ENCODE measurements at regions not wholly inside any gene's neighbourhood (a gene's known extent, or its start where the extent isn't known, plus 50 kb on each side); places are given as distances from the start of the nearest gene placed in this dataset.

GRCh38 chr2:8219631-8220355, 462.1 kb upstream of the ID2 start:
- Histone ChIP-seq H3K79me2 (no peaks in the 10 kb centered on the region), H3K36me3 (ENCODE audit: control insufficient read depth, insufficient read depth, low read length) (no peaks in the 10 kb centered on the region), H3K9me3 (ENCODE audit: control insufficient read depth, low read length) (no peaks in the 10 kb centered on the region), H3K27me3 (ENCODE audit: control insufficient read depth, insufficient read depth, low read length) (no peaks in the 10 kb centered on the region), H3K4me3 (ENCODE audit: low read depth, low read length) (no peak overlapping the region), H3K27ac (no peak overlapping the region), H3K4me2 (ENCODE audit: low read length) (no peak overlapping the region), H3K4me1 (no peaks in the 10 kb centered on the region), H2AFZ (no peak overlapping the region), H3K9ac (no peak overlapping the region)
- no peak for TF ChIP-seq CTCF (IDR thresholded peaks at IDR 0.05)

- no peaks in the 10 kb centered on the region for H3K36me3 ChIP-seq (ENCODE audit: control insufficient read depth, insufficient read depth, low read length)
- no peaks in the 10 kb centered on the region for H3K4me1 ChIP-seq
- H3K4me3 ChIP-seq (ENCODE audit: low read depth, low read length) = no peak overlapping the region
- no peaks in the 10 kb centered on the region for H3K9me3 ChIP-seq (ENCODE audit: control insufficient read depth, low read length)
- no peak for TF ChIP-seq CTCF (IDR thresholded peaks at IDR 0.05)
- H3K9ac ChIP-seq = no peak overlapping the region
- H3K27me3 ChIP-seq (ENCODE audit: control insufficient read depth, insufficient read depth, low read length) = no peaks in the 10 kb centered on the region
- no peak overlapping the region for H3K27ac ChIP-seq
- H2AFZ ChIP-seq = no peak overlapping the region
- H3K79me2 ChIP-seq = no peaks in the 10 kb centered on the region
- no peak overlapping the region for H3K4me2 ChIP-seq (ENCODE audit: low read length)
These were observed 458.7 kb upstream of the ID2 start for GRCh38 chr2:8222979-8223694.

- TF ChIP-seq CTCF (IDR thresholded peaks at IDR 0.05) = no peak
- H3K27me3 ChIP-seq (ENCODE audit: control insufficient read depth, insufficient read depth, low read length) = no peaks in the 10 kb centered on the region
- H3K36me3 ChIP-seq (ENCODE audit: control insufficient read depth, insufficient read depth, low read length) = no peaks in the 10 kb centered on the region
- no peak overlapping the region for H3K27ac ChIP-seq
- no peak overlapping the region for H3K4me3 ChIP-seq (ENCODE audit: low read depth, low read length)
- no peak overlapping the region for H3K4me2 ChIP-seq (ENCODE audit: low read length)
- no peak overlapping the region for H3K9ac ChIP-seq
- H3K9me3 ChIP-seq (ENCODE audit: control insufficient read depth, low read length) = no peaks in the 10 kb centered on the region
- no peaks in the 10 kb centered on the region for H3K4me1 ChIP-seq
- no peak overlapping the region for H2AFZ ChIP-seq
- no peaks in the 10 kb centered on the region for H3K79me2 ChIP-seq
These were observed 458.0 kb upstream of the ID2 start for GRCh38 chr2:8223695-8224346.

- TF ChIP-seq CTCF (IDR thresholded peaks at IDR 0.05) = no peak
- no peaks in the 10 kb centered on the region for H3K27me3 ChIP-seq (ENCODE audit: control insufficient read depth, insufficient read depth, low read length)
- H3K9ac ChIP-seq = no peak overlapping the region
- H3K79me2 ChIP-seq = no peaks in the 10 kb centered on the region
- H3K9me3 ChIP-seq (ENCODE audit: control insufficient read depth, low read length) = no peaks in the 10 kb centered on the region
- H3K4me1 ChIP-seq = no peaks in the 10 kb centered on the region
- H3K4me2 ChIP-seq (ENCODE audit: low read length) = no peak overlapping the region
- no peak overlapping the region for H3K27ac ChIP-seq
- H3K36me3 ChIP-seq (ENCODE audit: control insufficient read depth, insufficient read depth, low read length) = no peaks in the 10 kb centered on the region
- H2AFZ ChIP-seq = no peak overlapping the region
- H3K4me3 ChIP-seq (ENCODE audit: low read depth, low read length) = no peak overlapping the region
These were observed 457.3 kb upstream of the ID2 start for GRCh38 chr2:8224347-8225190.

Data from parathyroid adenoma (tissue), 2 donors.